KOPT-K1 (cell line): ENCODE measurements at regions not wholly inside any gene's neighbourhood (a gene's known extent, or its start where the extent isn't known, plus 50 kb on each side); places are given as distances from the start of the nearest gene placed in this dataset.
"Not testable (repeated sequence)": the region's sequence is repeated elsewhere in the genome, so short reads cannot be mapped to it uniquely, and the experiment has no call there.

Experiments used
- H3K27ac ChIP-seq: fragments of 200-600 bp; sonication (generic); 2 replicates; pipeline ENCODE4 v1.5.1; 2016; ENCODE audit warnings: antibody characterized with exemption, mild to moderate bottlenecking, low read depth, low read length; ENCODE audit not compliant: poor library complexity, severe bottlenecking
- H3K36me3 ChIP-seq: fragments of 200-600 bp; sonication (generic); 2 replicates; pipeline ENCODE4 v1.5.1; 2017; ENCODE audit warnings: antibody characterized with exemption, mild to moderate bottlenecking, low read length, moderate library complexity; ENCODE audit not compliant: insufficient read depth
- H3K9me3 ChIP-seq: fragments of 200-600 bp; sonication (generic); 2 replicates; pipeline ENCODE4 v1.5.1; 2017; ENCODE audit warnings: antibody characterized with exemption, low read length, mild to moderate bottlenecking; ENCODE audit not compliant: insufficient read depth, poor library complexity, severe bottlenecking

GRCh38 chr1:229908689-229909088 lies 158.3 kb upstream of the GALNT2 start:
- Histone ChIP-seq H3K27ac (no peak overlapping the region), H3K36me3 (no peaks in the 10 kb centered on the region), H3K9me3 (no peaks in the 10 kb centered on the region)

GRCh38 chr1:229913489-229913888 lies 153.5 kb upstream of the GALNT2 start:
- Histone ChIP-seq H3K9me3 (no peaks in the 10 kb centered on the region), H3K27ac (no peak overlapping the region), H3K36me3 (no peaks in the 10 kb centered on the region)

- not testable (repeated sequence) for H3K36me3 ChIP-seq, H3K9me3 ChIP-seq, H3K27ac ChIP-seq
Observed at GRCh38 chr1:229919488-229919887, 147.6 kb upstream of the GALNT2 start.

GRCh38 chr1:229920683-229921082 lies 146.4 kb upstream of the GALNT2 start:
- Histone ChIP-seq H3K9me3 (no peaks in the 10 kb centered on the region), H3K27ac (no peak overlapping the region), H3K36me3 (no peaks in the 10 kb centered on the region)

GRCh38 chr1:229922249-229922648 lies 144.8 kb upstream of the GALNT2 start:
- H3K27ac ChIP-seq = no peak overlapping the region
- H3K9me3 ChIP-seq = no peaks in the 10 kb centered on the region
- no peaks in the 10 kb centered on the region for H3K36me3 ChIP-seq

- Histone ChIP-seq H3K27ac (no peak overlapping the region), H3K36me3 (no peaks in the 10 kb centered on the region), H3K9me3 (no peaks in the 10 kb centered on the region)
Observed at GRCh38 chr1:229924639-229925038, 142.4 kb upstream of the GALNT2 start.

GRCh38 chr1:229928767-229929166 lies 138.3 kb upstream of the GALNT2 start:
- Histone ChIP-seq H3K27ac (no peak overlapping the region), H3K36me3 (no peaks in the 10 kb centered on the region), H3K9me3 (no peaks in the 10 kb centered on the region)

- not testable (repeated sequence) for H3K9me3 ChIP-seq, H3K27ac ChIP-seq, H3K36me3 ChIP-seq
Observed at GRCh38 chr1:229931751-229932150, 135.3 kb upstream of the GALNT2 start.

GRCh38 chr1:229935157-229935556 lies 131.9 kb upstream of the GALNT2 start:
- not testable (repeated sequence) for H3K9me3 ChIP-seq, H3K27ac ChIP-seq, H3K36me3 ChIP-seq

- Histone ChIP-seq H3K9me3 (no peaks in the 10 kb centered on the region), H3K27ac (no peak overlapping the region), H3K36me3 (no peaks in the 10 kb centered on the region)
Observed at GRCh38 chr1:229938551-229938950, 128.5 kb upstream of the GALNT2 start.

- Histone ChIP-seq H3K27ac (no peak overlapping the region), H3K9me3 (no peaks in the 10 kb centered on the region), H3K36me3 (no peaks in the 10 kb centered on the region)
Observed at GRCh38 chr1:229940684-229941083, 126.4 kb upstream of the GALNT2 start.

- Histone ChIP-seq H3K27ac (no peak overlapping the region), H3K9me3 (no peaks in the 10 kb centered on the region)
Observed at GRCh38 chr1:229941160-229941559, 125.9 kb upstream of the GALNT2 start.

GRCh38 chr1:229941831-229942230 lies 125.2 kb upstream of the GALNT2 start:
- H3K27ac ChIP-seq = no peak overlapping the region

More at GRCh38 chr1:229941160-229941559, 125.9 kb upstream of the GALNT2 start:
- no peaks in the 10 kb centered on the region for H3K36me3 ChIP-seq

GRCh38 chr1:229942501-229942900 lies 124.5 kb upstream of the GALNT2 start:
- no peaks in the 10 kb centered on the region for H3K36me3 ChIP-seq
- no peaks in the 10 kb centered on the region for H3K9me3 ChIP-seq
- no peak overlapping the region for H3K27ac ChIP-seq

More at GRCh38 chr1:229941831-229942230, 125.2 kb upstream of the GALNT2 start:
- Histone ChIP-seq H3K9me3 (no peaks in the 10 kb centered on the region), H3K36me3 (no peaks in the 10 kb centered on the region)

- H3K36me3 ChIP-seq = no peaks in the 10 kb centered on the region
- H3K9me3 ChIP-seq = no peaks in the 10 kb centered on the region
- H3K27ac ChIP-seq = no peak overlapping the region
Observed at GRCh38 chr1:229943148-229943714, 123.8 kb upstream of the GALNT2 start.

- H3K9me3 ChIP-seq = no peaks in the 10 kb centered on the region
- no peaks in the 10 kb centered on the region for H3K36me3 ChIP-seq
- no peak overlapping the region for H3K27ac ChIP-seq
Observed at GRCh38 chr1:229943988-229944743, 122.9 kb upstream of the GALNT2 start.
